Trophoblast cell (in vitro differentiated cells and primary cell): ENCODE measurements at regions not wholly inside any gene's neighbourhood (a gene's known extent, or its start where the extent isn't known, plus 50 kb on each side); places are given as distances from the start of the nearest gene placed in this dataset.

Experiments
- DNase-seq, 2 donors: peaks; one replicate each; pipeline ENCODE4 v3.0.0-alpha.2; 2016
- H2AFZ ChIP-seq: 2 replicates; pipeline ENCODE4 v1.6.1; 2013; ENCODE audit warnings: low read length, moderate library complexity, mild to moderate bottlenecking; ENCODE audit not compliant: insufficient read depth, poor library complexity
- H2AK5ac ChIP-seq: 2 replicates; pipeline ENCODE4 v1.6.1; 2013; ENCODE audit warnings: mild to moderate bottlenecking, low read length
- H2BK120ac ChIP-seq: 2 replicates; pipeline ENCODE4 v1.6.1; 2013; ENCODE audit warnings: low read length, mild to moderate bottlenecking, moderate library complexity; ENCODE audit not compliant: insufficient read depth, poor library complexity
- H2BK12ac ChIP-seq: 2 replicates; pipeline ENCODE4 v1.6.1; 2013; ENCODE audit warnings: mild to moderate bottlenecking, low read length, moderate library complexity
- H2BK5ac ChIP-seq: 2 replicates; pipeline ENCODE4 v1.6.1; 2013; ENCODE audit warnings: low read length, low read depth, moderate library complexity, mild to moderate bottlenecking; ENCODE audit not compliant: poor library complexity
- H3K14ac ChIP-seq: 2 replicates; pipeline ENCODE4 v1.6.1; 2013; ENCODE audit warnings: mild to moderate bottlenecking, low read length
- H3K18ac ChIP-seq: 2 replicates; pipeline ENCODE4 v1.6.1; 2013; ENCODE audit warnings: mild to moderate bottlenecking, low read length
- H3K23ac ChIP-seq: 2 replicates; pipeline ENCODE4 v1.6.1; 2013; ENCODE audit warnings: low read length
- H3K27ac ChIP-seq: 2 replicates; pipeline ENCODE4 v1.5.1; 2013; ENCODE audit warnings: low read depth, mild to moderate bottlenecking, inconsistent platforms, low read length, moderate library complexity
- H3K27me3 ChIP-seq: 2 replicates; pipeline ENCODE4 v1.6.1; 2013; ENCODE audit warnings: inconsistent platforms, mild to moderate bottlenecking, low read length, moderate library complexity; ENCODE audit not compliant: insufficient read depth
- H3K36me3 ChIP-seq, 2 experiments: 1 replicate in 1 of 2; 2 replicates in 1 of 2; pipeline ENCODE4 v1.6.1; 2013; ENCODE audit warnings: low read length in 2 of 2, mild to moderate bottlenecking in 2 of 2, moderate library complexity in 1 of 2; ENCODE audit not compliant: insufficient read depth in 2 of 2, control insufficient read depth in 1 of 2
- H3K4ac ChIP-seq: 2 replicates; pipeline ENCODE4 v1.6.1; 2013; ENCODE audit warnings: low read depth, mild to moderate bottlenecking, low read length, moderate library complexity
- H3K4me1 ChIP-seq, 2 experiments: 1 replicate in 1 of 2; 2 replicates in 1 of 2; pipeline ENCODE4 v1.6.1; 2013; ENCODE audit warnings: low read length in 2 of 2, mild to moderate bottlenecking in 2 of 2, moderate library complexity in 1 of 2; ENCODE audit not compliant: insufficient read depth in 2 of 2, control insufficient read depth in 1 of 2
- H3K4me2 ChIP-seq: 2 replicates; pipeline ENCODE4 v1.6.1; 2013; ENCODE audit warnings: inconsistent platforms, mild to moderate bottlenecking, low read length, moderate library complexity
- H3K4me3 ChIP-seq: 2 replicates; pipeline ENCODE4 v1.5.1; 2013; ENCODE audit warnings: mild to moderate bottlenecking, low read depth, low read length, inconsistent platforms
- H3K79me1 ChIP-seq: one replicate; pipeline ENCODE4 v1.6.1; 2013; ENCODE audit warnings: low read length
- H3K79me2 ChIP-seq: 2 replicates; pipeline ENCODE4 v1.6.1; 2013; ENCODE audit warnings: low read length, mild to moderate bottlenecking; ENCODE audit not compliant: control insufficient read depth, insufficient read depth, poor library complexity
- H3K9ac ChIP-seq: 2 replicates; pipeline ENCODE4 v1.6.1; 2013; ENCODE audit warnings: mild to moderate bottlenecking, low read length
- H3K9me3 ChIP-seq: 2 replicates; pipeline ENCODE4 v1.6.1; 2013; ENCODE audit warnings: low read depth, mild to moderate bottlenecking, control low read depth, inconsistent platforms, low read length; ENCODE audit not compliant: insufficient read depth
- H4K12ac ChIP-seq: 2 replicates; pipeline ENCODE4 v1.6.1; 2013; ENCODE audit warnings: low read depth, mild to moderate bottlenecking, low read length, moderate library complexity
- H4K8ac ChIP-seq: 2 replicates; pipeline ENCODE4 v1.6.1; 2013; ENCODE audit warnings: low read depth, mild to moderate bottlenecking, low read length, moderate library complexity
- H4K91ac ChIP-seq: one replicate; pipeline ENCODE4 v1.6.1; 2013; ENCODE audit warnings: low read depth, mild to moderate bottlenecking, low read length, moderate library complexity
- WGBS: extraction: QIAGEN DNeasy Blood & Tissue Kit; methylation state at CpG from one replicate; pipeline ENCODE4 v1.1.7; 2013; ENCODE audit warnings: missing lambda C conversion rate; ENCODE audit not compliant: insufficient read length, insufficient coverage; ENCODE audit errors: extremely low coverage; 5-methylcytosine and 5-hydroxymethylcytosine counted together

DNA sequence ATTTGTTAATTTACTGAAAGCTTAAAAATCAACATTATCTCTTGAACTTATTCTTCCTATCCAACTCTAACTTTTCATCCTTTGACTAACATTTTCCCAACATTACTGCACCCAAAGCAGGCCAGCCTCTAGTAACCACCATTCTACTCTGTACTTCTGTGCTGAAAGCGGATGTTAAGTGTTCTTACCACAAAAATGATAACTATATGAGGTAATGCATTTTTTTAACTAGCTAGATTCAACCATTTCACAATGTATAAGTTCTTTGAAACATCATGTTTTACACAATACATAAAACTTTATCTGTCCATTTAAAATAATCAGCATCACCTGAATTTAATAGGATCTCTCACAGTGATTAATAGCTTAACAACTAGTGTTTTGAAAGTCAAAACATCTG lies 468.5 kb upstream of the MGAT4C start:
- Histone ChIP-seq H4K12ac (no peak overlapping the region), H3K79me1 (no peaks in the 10 kb centered on the region)

DNA sequence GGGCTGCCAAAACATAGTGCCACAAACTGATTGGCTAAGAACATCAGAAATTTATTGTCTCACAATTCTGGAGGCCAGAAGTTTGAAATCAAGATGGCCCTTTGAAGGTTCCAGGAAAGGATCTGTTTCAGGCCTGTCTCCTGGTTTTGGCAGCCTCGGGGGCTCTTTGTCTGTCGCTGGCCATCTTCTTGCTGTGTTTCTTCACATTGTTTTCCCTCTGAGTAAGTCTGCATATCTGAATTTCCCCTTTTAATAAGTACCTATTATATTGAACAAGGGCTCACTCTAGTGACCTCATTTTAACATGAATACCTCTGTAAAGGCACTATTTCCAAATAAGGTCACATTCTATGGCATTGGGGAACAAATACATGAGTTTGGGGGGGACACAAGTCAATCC lies 467.1 kb upstream of the MGAT4C start:
- Histone ChIP-seq H2BK120ac (no peak overlapping the region), H3K4ac (no peak overlapping the region), H2AK5ac (no peak overlapping the region), H3K14ac (no peak overlapping the region), H3K23ac (no peak overlapping the region), H3K9ac (no peak overlapping the region), H3K4me2 (no peak overlapping the region), H3K4me1 (no peaks in the 10 kb centered on the region), H3K79me2 (no peaks in the 10 kb centered on the region), H4K8ac (no peak overlapping the region), H3K9me3 (no peaks in the 10 kb centered on the region), H3K36me3 (no peaks in the 10 kb centered on the region), H3K27ac (no peak overlapping the region), H3K4me3 (no peak overlapping the region), H2BK12ac (no peak overlapping the region), H3K18ac (no peak overlapping the region), H2AFZ (no peak overlapping the region), H3K79me1 (no peaks in the 10 kb centered on the region), H2BK5ac (no peak overlapping the region), H3K27me3 (no peaks in the 10 kb centered on the region), H4K12ac (no peak overlapping the region), H4K91ac (no peak overlapping the region)
- WGBS = no CpG with 5 or more reads among the region's 2 CpGs
- DNase-seq = no peak

More for the DNA sequence above, 468.5 kb upstream of the MGAT4C start:
- no CpG with 5 or more reads among the region's 1 CpG for WGBS
- Histone ChIP-seq H2BK5ac (no peak overlapping the region), H3K27me3 (no peaks in the 10 kb centered on the region), H3K79me2 (no peaks in the 10 kb centered on the region), H3K4ac (no peak overlapping the region), H3K9me3 (no peaks in the 10 kb centered on the region), H2AFZ (no peak overlapping the region), H4K8ac (no peak overlapping the region), H4K91ac (no peak overlapping the region), H3K27ac (no peak overlapping the region), H2BK120ac (no peak overlapping the region), H3K9ac (no peak overlapping the region), H3K23ac (no peak overlapping the region), H3K4me3 (no peak overlapping the region), H3K14ac (no peak overlapping the region), H3K18ac (no peak overlapping the region), H3K36me3 (no peaks in the 10 kb centered on the region), H3K4me2 (no peak overlapping the region), H2AK5ac (no peak overlapping the region), H3K4me1 (no peaks in the 10 kb centered on the region), H2BK12ac (no peak overlapping the region)
- peak in 1 of 2 donors; percentile 38 for DNase-seq

DNA sequence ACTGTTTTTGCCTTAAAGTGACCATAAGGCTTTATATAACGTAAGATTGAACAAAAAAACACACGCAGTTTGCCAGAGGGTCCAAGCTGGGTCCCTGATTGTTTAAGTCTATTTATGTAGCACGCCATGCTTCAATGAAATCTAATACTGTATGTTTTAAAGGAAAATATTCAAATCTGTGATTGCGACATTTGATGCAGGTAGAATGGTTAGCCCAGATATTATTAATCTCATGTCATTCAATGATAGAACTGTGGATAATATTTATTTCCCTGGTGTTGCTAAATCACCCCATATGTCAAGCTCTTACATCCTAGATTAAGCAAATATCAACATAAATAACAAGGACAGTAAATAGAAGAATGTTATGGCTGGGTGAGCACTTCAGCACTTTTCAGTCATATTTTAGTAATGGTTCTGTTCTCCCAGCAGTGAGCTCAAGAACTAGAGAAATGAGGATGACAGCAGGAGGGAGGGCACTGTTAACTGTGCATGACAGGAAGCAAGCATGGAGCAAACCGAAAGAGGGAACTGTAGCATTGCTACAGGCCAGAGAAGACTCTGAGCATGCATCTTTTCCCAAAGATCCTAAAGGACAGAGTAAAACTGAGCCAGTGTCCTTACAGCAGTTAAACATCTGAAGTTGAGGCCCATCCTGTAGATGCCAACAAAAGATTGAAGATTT lies 465.7 kb upstream of the MGAT4C start:
- no peaks in the 10 kb centered on the region for H3K9me3 ChIP-seq
- H3K79me1 ChIP-seq = no peaks in the 10 kb centered on the region
- no peak overlapping the region for H3K18ac ChIP-seq
- no peak overlapping the region for H2AFZ ChIP-seq
- no peak overlapping the region for H4K12ac ChIP-seq
- no peak overlapping the region for H2BK12ac ChIP-seq
- no CpG with 5 or more reads among the region's 5 CpGs for WGBS
- no peak for DNase-seq
- H3K4me3 ChIP-seq = no peak overlapping the region
- no peak overlapping the region for H2AK5ac ChIP-seq
- H3K9ac ChIP-seq = no peak overlapping the region
- H3K23ac ChIP-seq = no peak overlapping the region
- no peak overlapping the region for H3K4ac ChIP-seq
- H3K27me3 ChIP-seq = no peaks in the 10 kb centered on the region
- no peak overlapping the region for H2BK120ac ChIP-seq
- no peaks in the 10 kb centered on the region for H3K79me2 ChIP-seq
- H4K8ac ChIP-seq = no peak overlapping the region
- H3K14ac ChIP-seq = no peak overlapping the region
- no peak overlapping the region for H4K91ac ChIP-seq
- no peak overlapping the region for H2BK5ac ChIP-seq
- no peak overlapping the region for H3K27ac ChIP-seq
- H3K4me2 ChIP-seq = no peak overlapping the region
- H3K4me1 ChIP-seq = no peaks in the 10 kb centered on the region
- no peaks in the 10 kb centered on the region for H3K36me3 ChIP-seq

DNA sequence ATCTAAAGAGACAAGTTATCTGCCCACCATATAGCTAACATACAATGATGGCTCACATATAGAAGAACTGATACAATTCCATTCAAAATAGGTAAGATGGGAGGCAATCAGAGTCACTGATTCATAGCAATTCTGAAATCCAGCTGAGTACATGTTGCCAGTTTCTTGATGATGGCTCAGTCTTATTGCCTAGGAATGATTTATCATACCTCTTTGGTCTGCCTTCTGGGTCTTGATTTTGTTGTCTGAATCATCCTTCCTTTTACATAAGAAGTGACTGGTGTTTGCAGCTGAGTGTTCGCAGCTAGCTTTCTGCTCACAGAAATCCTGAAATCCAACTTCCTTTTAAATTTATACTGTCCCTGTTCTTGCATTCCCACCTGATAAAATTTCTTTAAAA lies 463.2 kb upstream of the MGAT4C start:
- Histone ChIP-seq H4K12ac (no peak overlapping the region), H3K4me3 (no peak overlapping the region), H2BK120ac (no peak overlapping the region), H3K27ac (no peak overlapping the region), H3K36me3 (no peaks in the 10 kb centered on the region), H3K14ac (no peak overlapping the region), H2BK12ac (no peak overlapping the region), H4K91ac (no peak overlapping the region), H3K4me1 (no peaks in the 10 kb centered on the region), H3K27me3 (no peaks in the 10 kb centered on the region), H3K23ac (no peak overlapping the region), H3K79me2 (no peaks in the 10 kb centered on the region), H4K8ac (no peak overlapping the region), H3K4me2 (no peak overlapping the region), H3K79me1 (no peaks in the 10 kb centered on the region), H3K4ac (no peak overlapping the region), H3K18ac (no peak overlapping the region), H2AK5ac (no peak overlapping the region), H2BK5ac (no peak overlapping the region), H2AFZ (no peak overlapping the region), H3K9me3 (no peaks in the 10 kb centered on the region), H3K9ac (no peak overlapping the region)
- WGBS = no CpG with 5 or more reads among the region's 1 CpG
- no peak for DNase-seq
